ENCODE measurements at regions not wholly inside any gene's neighbourhood (a gene's known extent, or its start where the extent isn't known, plus 50 kb on each side); places are given as distances from the start of the nearest gene placed in this dataset.

DNA sequence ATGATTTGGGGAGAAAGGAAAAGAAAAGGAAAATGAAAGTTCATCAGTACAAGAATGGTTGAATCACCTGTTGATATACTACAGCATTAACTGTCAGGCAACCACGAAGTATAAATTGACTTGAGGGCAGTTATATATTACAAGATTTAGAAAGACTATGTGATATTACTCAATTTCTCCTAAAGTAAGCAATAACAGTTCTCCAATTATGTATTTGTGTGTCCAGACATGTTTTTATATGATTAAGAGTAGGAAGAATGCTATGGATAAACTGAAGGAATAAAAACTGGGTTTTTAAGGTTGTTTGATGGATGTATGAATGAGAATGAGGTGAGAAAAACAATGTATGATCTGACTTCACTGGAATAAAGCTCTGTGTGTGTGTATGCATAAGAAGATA lies 2234.4 kb downstream of the ARAP2 start:
- H2BK15ac ChIP-seq (ENCODE audit: low read length) = no peak overlapping the region
- no peak overlapping the region for H2BK5ac ChIP-seq (ENCODE audit: low read depth, low read length)
- H3K23me2 ChIP-seq (ENCODE audit: low read depth, low read length) = no peaks in the 10 kb centered on the region
- DNase-seq (ENCODE audit: low read depth in 1 of 2, low spot score in 2 of 2) (no peak), FAIRE-seq (no peak)
- H3K23ac ChIP-seq (ENCODE audit: insufficient read length) = no peak overlapping the region
- no peak overlapping the region for H3K4me3 ChIP-seq (ENCODE audit: extremely low read depth in 1 of 4, insufficient read depth in 2 of 4, low read depth in 3 of 4, low read length in 4 of 4)
- H2AK5ac ChIP-seq (ENCODE audit: low read depth, low read length) = no peak overlapping the region
- no peak overlapping the region for H4K8ac ChIP-seq (ENCODE audit: extremely low read depth, insufficient read depth, low read length)
- no peak overlapping the region for H3K27ac ChIP-seq (ENCODE audit: low read depth, low read length)
- H4K20me1 ChIP-seq (replicated peaks in 1 of 2; ENCODE audit: control insufficient read depth in 1 of 2, insufficient read depth in 2 of 2, low read length in 2 of 2) = no peaks in the 10 kb centered on the region
- no peak overlapping the region for H2BK12ac ChIP-seq (ENCODE audit: low read depth, low read length)
- WGBS, 2 experiments (ENCODE audit: extremely low coverage in 1 of 2, insufficient coverage in 1 of 2, insufficient read length in 1 of 2, insufficient replicate concordance in 2 of 2, low coverage in 1 of 2, low lambda C conversion rate in 2 of 2, missing lambda C conversion rate in 1 of 2) = 96% methylated on average over 1 of the region's 1 CpG; no CpG with 5 or more reads in 1 of the 2 experiments
- H3K79me2 ChIP-seq (ENCODE audit: control insufficient read depth in 1 of 2, insufficient read depth in 2 of 2, low read length in 2 of 2) = no peaks in the 10 kb centered on the region
- no peaks in the 10 kb centered on the region for H3K36me3 ChIP-seq (ENCODE audit: control insufficient read depth in 2 of 4, insufficient read depth in 4 of 4, low read length in 3 of 4)
- H3K4me2 ChIP-seq (ENCODE audit: insufficient read depth in 1 of 2, low read depth in 2 of 2, low read length in 2 of 2) = no peak overlapping the region
- no peak overlapping the region for H3K9ac ChIP-seq (replicated peaks in 1 of 4; ENCODE audit: extremely low read depth in 1 of 4, low read depth in 3 of 4, low read length in 3 of 4)
- ChIA-PET CTCF (ENCODE audit: partially characterized antibody) (no interaction called here), POLR2A (ENCODE audit: partially characterized antibody) (no interaction called here)
- H3K14ac ChIP-seq (ENCODE audit: insufficient read length) = no peak overlapping the region
- H2BK20ac ChIP-seq (ENCODE audit: low read length) = no peak overlapping the region
- no peaks in the 10 kb centered on the region for H3K4me1 ChIP-seq (replicated peaks in 1 of 4; ENCODE audit: control insufficient read depth in 3 of 4, insufficient read depth in 4 of 4, low read length in 3 of 4)
- no peak overlapping the region for H2BK120ac ChIP-seq (replicated peaks; ENCODE audit: low read depth, low read length)
- no peaks in the 10 kb centered on the region for H3K79me1 ChIP-seq (ENCODE audit: low read depth, low read length)
- no peak overlapping the region for H3K4ac ChIP-seq (replicated peaks; ENCODE audit: insufficient read length, low read depth, low read length)
- H3K18ac ChIP-seq (ENCODE audit: extremely low read depth, low read length) = no peak overlapping the region
- no peak overlapping the region for H4K5ac ChIP-seq (ENCODE audit: insufficient read length, low read depth, low read length)
- H2AFZ ChIP-seq (ENCODE audit: low read length) = no peak overlapping the region
- no peak overlapping the region for H3K56ac ChIP-seq (replicated peaks; ENCODE audit: insufficient read length, low read depth, low read length)
- no peaks in the 10 kb centered on the region for H3K9me3 ChIP-seq (ENCODE audit: insufficient read depth in 2 of 2, low read depth in 1 of 2, low read length in 1 of 2)
- H3K27me3 ChIP-seq (replicated peaks in 1 of 4; ENCODE audit: control insufficient read depth in 3 of 4, extremely low read depth in 1 of 4, insufficient read depth in 3 of 4, low read length in 3 of 4) = no peaks in the 10 kb centered on the region
- no peak overlapping the region for H4K91ac ChIP-seq (replicated peaks; ENCODE audit: insufficient read length, low read length)
- TF ChIP-seq SP2 (IDR thresholded peaks at IDR 0.05; ENCODE audit: low read length) = no peak
- no peak for TF ChIP-seq GABPA (IDR thresholded peaks at IDR 0.05; ENCODE audit: borderline replicate concordance, insufficient read depth, low read length)
- no peak for TF ChIP-seq CTBP2 (IDR thresholded peaks at IDR 0.05; ENCODE audit: borderline replicate concordance, insufficient read depth, insufficient read length, low read length)
- TF ChIP-seq RNF2 (IDR thresholded peaks at IDR 0.05; ENCODE audit: borderline replicate concordance, low read depth, low read length, missing control alignments, poor library complexity, severe bottlenecking) = no peak
- no peak for TF ChIP-seq RBBP5 (IDR thresholded peaks at IDR 0.05; ENCODE audit: borderline replicate concordance, low read depth, low read length)
- TF ChIP-seq EP300 (IDR thresholded peaks at IDR 0.05; ENCODE audit: borderline replicate concordance in 1 of 2, low read depth in 2 of 2, low read length in 2 of 2) = no peak
- TF ChIP-seq NANOG (IDR thresholded peaks at IDR 0.05; ENCODE audit: insufficient read depth, low read depth, low read length, poor library complexity, severe bottlenecking) = no peak
- no peak for TF ChIP-seq ZNF274 (IDR thresholded peaks at IDR 0.05; ENCODE audit: borderline replicate concordance, extremely low read depth, low read length)
- TF ChIP-seq SIRT6 (IDR thresholded peaks at IDR 0.05; ENCODE audit: low read length) = no peak
- TF ChIP-seq TCF12 (IDR thresholded peaks at IDR 0.05; ENCODE audit: low read depth, low read length) = no peak
- no peak for TF ChIP-seq POU5F1 (IDR thresholded peaks at IDR 0.05; ENCODE audit: low read depth, low read length)
- no peak for TF ChIP-seq SP1 (IDR thresholded peaks at IDR 0.05; ENCODE audit: low read depth, low read length)
- no peak for TF ChIP-seq SUZ12 (IDR thresholded peaks at IDR 0.05; ENCODE audit: low read length)
- no peak for TF ChIP-seq CBX8 (IDR thresholded peaks at IDR 0.05; ENCODE audit: borderline replicate concordance, low read depth, low read length)
- TF ChIP-seq RXRA (IDR thresholded peaks at IDR 0.05; ENCODE audit: insufficient read depth, low read depth, low read length) = no peak
